HepG2 (cell line): ENCODE measurements at regions not wholly inside any gene's neighbourhood (a gene's known extent, or its start where the extent isn't known, plus 50 kb on each side); places are given as distances from the start of the nearest gene placed in this dataset.

Experiments
- BRD4 ChIP-seq: sonication (generic); formaldehyde crosslinking; IDR thresholded peaks from 2 replicates; pipeline ENCODE4 v1.4.0; 2020; ENCODE audit warnings: missing genetic modification reagents
- HBP1 ChIP-seq: IDR thresholded peaks from 2 replicates; pipeline ENCODE4 v1.6.1; 2016; ENCODE audit warnings: low read depth, control low read depth
- RNF219 ChIP-seq: sonication (generic); formaldehyde crosslinking; IDR thresholded peaks from 2 replicates; pipeline ENCODE4 v1.5.0; 2020; ENCODE audit warnings: mild to moderate bottlenecking, missing genetic modification reagents
- ZNF180 ChIP-seq: sonication (generic); formaldehyde crosslinking; IDR thresholded peaks from 2 replicates; pipeline ENCODE4 v1.4.0; 2020; ENCODE audit warnings: low read depth, missing genetic modification reagents, borderline replicate concordance
- ZNF354B ChIP-seq: sonication (generic); formaldehyde crosslinking; IDR thresholded peaks from 2 replicates; pipeline ENCODE4 v1.8.0; 2022; ENCODE audit warnings: mild to moderate bottlenecking, missing genetic modification reagents
- ZXDC ChIP-seq: sonication (generic); formaldehyde crosslinking; IDR thresholded peaks from 2 replicates; pipeline ENCODE4 v1.5.0; 2020; ENCODE audit warnings: mild to moderate bottlenecking, missing genetic modification reagents

DNA sequence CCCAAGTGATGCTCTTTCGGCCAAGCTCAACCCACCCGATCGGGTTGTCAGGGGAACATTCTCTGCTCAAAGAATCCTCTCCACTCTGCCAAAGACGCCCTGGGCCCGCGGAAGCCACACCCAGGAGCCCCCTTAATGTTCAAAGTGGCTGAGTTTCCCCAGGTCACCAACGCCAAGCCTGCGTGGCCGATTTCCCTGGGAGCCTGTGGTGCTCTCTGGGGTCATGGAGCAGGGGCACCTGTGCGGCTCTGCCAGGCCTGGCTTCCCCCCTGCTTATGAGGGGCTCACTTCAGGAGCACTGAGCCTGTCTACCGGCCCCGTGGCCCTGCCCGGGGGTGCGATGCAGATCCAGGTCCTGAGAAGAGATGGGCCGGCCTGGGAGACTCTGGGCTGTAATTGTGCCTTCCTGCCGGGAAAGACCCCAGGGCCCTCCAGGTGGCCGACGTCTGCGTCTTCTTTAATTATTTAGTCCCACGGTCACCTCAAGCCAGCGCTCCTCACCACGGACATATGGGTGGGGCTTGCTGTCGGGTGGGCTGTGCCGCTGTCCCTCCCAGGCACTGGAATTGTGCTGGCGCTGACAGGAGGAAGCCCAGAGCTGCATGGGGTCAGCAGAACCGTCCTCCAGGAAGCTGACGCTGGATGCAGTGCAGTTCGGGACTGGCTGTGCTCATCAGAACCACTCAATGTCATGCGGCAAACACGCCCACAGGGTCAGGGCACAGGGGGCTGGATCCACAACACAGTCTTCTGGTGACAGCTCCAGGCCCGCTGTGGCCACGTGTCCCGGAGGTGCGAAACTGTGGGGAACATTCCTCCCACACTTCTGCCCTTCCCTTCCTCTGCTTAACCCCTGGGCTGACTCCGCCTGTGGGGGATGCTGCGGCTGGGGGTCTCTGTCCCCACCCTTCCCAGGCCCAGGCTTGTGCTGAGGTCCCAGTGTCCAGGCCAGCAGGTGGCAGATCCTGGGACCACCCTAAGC is 267.6 kb upstream of the SFSWAP start (continued):
- TF ChIP-seq RNF219 (CRISPR knock-in tag) = no peak
- TF ChIP-seq HBP1 (CRISPR knock-in tag) = no peak
- no peak for TF ChIP-seq ZNF354B (CRISPR knock-in tag)
- TF ChIP-seq BRD4 (CRISPR knock-in tag) = no peak
- no peak for TF ChIP-seq ZNF180 (CRISPR knock-in tag)
- TF ChIP-seq ZXDC (CRISPR knock-in tag) = no peak
